NCI-H187 (cell line): ENCODE measurements at regions not wholly inside any gene's neighbourhood (a gene's known extent, or its start where the extent isn't known, plus 50 kb on each side); places are given as distances from the start of the nearest gene placed in this dataset.
"Not testable (repeated sequence)": the region's sequence is repeated elsewhere in the genome, so short reads cannot be mapped to it uniquely, and the experiment has no call there.

Experiments
- DNase-seq, 2 experiments: peaks; one replicate each; lab custom pipeline; 2025; lab: John Stamatoyannopoulos, UW

DNA sequence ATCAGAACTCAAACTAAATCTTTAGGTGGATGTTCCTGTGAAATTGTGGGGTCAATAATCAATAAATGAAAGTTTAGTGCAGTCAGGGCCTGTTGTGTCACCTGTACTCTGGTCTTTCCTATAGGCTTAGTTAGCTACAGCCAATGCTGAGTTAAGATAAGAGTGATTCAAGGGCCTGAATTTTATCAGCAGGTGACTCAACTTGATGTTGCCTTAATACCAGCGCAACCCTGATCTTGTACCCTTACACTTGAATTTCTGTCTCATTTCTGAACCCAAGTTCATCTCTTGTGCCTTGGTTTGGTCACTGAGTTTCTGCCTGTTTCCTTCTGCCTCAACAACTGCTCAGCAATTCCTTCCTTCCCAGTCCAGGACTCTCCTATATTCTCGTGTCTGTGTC, 157.0 kb upstream of the E2F7 start:
- DNase-seq, result no peak

- DNase-seq, result no peak
These were observed 155.2 kb upstream of the E2F7 start for GRCh38 chr12:77220586-77220985.

DNA sequence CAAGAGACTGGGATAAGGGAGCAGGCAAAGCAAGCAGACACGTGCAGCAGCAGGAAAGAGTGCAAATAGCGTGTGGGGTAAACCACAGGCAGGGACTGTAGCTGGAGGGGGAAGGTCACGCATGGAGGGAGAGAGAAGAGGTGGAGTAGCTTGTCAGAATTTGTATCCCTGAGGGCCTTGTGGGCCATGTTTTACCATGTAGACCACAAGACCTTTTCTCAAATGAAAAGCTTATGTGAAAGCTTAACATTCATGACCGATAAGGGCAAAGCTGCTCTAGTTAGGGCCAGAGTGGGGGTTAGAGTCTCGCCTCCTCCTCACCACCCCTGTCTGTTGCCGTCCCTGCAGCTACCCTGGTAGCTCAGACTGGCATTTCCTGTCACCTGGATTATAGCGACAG, 152.9 kb upstream of the E2F7 start:
- DNase-seq, result peak; percentile 60 to 62

- not testable (repeated sequence) for DNase-seq
These were observed 150.8 kb upstream of the E2F7 start for GRCh38 chr12:77216136-77216535.

- no peak for DNase-seq
These were observed 148.8 kb upstream of the E2F7 start for GRCh38 chr12:77214136-77214535.

- no peak for DNase-seq
These were observed 147.9 kb upstream of the E2F7 start for GRCh38 chr12:77213319-77213718.

DNA sequence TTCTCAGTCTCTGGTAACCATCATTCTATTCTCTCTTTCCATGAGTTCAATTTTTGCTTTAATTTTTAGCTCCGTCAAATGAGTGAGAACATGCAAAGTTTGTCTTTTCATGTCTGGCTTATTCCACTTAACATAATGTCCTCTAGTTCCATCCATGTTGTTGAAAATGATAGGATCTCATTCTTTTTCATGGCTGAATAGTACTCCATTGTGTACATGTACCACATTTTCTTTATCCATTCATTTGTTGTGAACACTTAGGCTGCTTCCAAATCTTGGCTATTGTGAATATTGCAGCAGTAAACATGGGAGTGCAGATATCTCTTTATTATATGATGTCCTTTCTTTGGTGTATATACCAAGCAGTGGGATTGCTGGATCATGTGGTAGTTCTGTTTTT, 145.4 kb upstream of the E2F7 start:
- no peak for DNase-seq

GRCh38 chr12:77204083-77204482, 138.7 kb upstream of the E2F7 start:
- DNase-seq, result no peak

DNA sequence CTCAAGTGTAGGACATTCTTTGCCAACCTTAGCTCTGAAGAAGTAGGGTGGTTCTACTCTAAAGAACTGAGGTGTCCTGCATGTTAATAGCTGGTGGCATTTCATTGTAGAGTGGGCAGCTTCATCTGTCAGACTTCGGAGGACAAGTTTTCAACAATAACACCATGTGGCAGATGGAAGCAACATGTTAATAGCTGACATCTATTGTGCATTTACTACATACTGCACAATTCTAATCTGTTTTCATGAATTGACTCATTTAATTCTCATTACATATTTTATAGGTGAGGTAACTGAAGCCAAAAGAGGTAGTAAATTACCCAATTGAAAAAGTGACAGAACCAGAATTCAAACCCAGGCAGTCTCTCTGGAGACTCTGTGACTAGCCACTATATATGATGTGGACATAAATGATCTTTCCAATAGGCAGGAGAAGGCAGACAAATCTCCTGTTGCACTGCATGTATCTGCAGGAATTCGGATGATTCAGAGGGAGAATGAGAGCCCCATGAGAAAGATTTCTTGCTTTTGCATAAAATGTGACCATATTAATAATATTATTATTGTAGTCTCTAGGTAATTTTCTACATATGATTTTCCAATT, 137.2 kb upstream of the E2F7 start:
- DNase-seq, result no peak

GRCh38 chr12:77189901-77190416, 124.6 kb upstream of the E2F7 start:
- DNase-seq, result no peak

GRCh38 chr12:77189458-77189857, 124.1 kb upstream of the E2F7 start:
- no peak for DNase-seq

DNA sequence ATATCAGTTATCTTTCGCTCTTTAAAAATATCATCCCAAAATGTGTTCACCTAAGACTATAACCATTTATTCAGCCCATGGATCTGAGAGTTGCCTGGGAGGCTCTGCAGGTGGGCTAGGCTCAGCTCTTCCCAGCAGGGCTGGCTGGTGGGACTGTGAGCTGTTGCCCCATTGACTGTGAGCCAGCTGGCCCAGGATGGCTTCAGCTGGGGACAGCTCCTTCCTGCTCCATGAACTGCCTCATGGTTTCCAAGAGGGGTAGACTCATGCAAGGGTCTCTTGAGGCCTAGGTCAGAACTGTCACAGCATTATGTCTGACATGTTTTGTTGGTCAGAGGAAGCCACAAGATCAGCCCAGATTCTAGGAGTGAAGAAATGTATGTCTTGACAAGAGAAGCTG, 114.1 kb upstream of the E2F7 start:
- no peak for DNase-seq

DNA sequence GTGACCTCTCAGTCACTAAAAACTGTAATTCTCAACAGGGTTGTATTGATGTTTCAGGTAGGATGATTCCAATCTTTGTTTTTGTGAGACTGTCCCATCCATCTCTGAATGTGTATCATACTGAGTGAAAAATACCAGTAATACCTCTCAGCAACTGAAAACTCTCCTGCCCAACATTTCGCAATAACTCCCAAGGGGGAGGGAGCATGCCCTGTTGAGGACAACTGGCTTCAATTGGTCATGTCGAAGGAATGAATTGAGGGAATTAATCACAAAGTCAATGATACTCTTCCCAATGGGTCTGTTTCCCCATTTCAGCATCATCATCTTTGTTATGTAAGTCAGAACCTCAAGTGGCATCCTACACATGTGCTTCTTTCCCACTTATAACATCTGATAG, 102.4 kb upstream of the E2F7 start:
- DNase-seq, result no peak

DNA sequence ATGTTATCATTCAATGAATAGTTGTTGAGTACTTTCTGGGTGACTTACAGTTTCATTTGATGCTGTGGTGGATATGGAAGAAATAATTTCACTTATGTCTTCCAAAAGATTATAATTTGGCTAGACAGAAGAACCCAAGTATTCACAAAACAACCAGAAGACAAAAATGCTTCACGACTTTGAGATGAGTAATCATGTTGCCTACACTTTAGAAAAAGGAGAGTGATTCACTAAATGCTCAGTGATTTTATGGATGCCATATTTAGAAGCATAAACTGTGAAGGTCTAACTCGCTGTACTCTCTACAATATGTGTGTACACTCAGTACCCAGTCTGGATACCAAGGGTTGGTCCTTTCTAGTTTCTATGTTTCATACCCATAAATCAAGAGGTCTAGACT, 101.3 kb upstream of the E2F7 start:
- DNase-seq, result no peak

DNA sequence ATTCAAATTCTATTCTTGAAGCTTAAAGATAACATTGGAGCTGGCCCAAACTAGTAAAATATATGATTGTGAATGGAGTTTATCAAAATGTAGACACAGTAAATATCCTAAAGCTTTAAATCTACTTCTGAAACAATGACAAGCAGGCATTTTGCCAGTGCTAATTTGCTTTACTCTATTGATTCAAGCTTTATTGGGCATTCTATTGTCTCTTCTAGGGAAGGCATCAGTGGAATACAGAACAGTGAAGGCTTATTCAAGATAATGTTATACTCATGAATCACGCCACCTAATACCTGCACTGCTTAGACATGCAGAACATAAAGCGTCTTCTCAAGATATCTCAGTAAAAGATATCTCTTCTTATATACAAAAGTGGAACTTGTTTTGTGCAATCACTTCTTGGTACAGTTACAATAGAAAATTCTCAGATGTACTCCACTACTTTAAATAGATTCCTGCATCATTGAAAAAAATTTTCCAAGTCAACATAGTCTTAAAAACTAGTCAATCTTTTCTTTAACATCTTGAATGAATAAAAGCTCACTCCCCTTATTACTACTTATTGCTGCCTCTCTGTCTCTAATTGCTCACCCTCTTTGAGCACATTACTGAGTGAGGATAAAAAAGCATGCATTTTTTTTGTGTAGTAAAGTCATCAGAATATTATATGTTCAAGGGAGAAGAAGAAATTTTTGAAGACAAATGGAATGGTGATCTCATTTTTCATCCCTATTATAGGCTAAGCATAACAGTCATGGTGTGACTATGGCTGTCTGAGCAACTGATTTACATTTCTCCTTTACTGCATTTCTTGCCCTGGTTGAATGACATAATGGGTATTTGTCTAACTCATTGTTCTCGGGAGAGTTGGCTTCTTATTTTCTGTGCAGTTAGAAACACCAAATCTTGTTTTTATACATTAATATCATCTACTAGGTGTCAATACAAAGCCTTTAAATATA, 98.0 kb upstream of the E2F7 start:
- no peak for DNase-seq

GRCh38 chr12:77161944-77162343, 96.6 kb upstream of the E2F7 start:
- no peak for DNase-seq

DNA sequence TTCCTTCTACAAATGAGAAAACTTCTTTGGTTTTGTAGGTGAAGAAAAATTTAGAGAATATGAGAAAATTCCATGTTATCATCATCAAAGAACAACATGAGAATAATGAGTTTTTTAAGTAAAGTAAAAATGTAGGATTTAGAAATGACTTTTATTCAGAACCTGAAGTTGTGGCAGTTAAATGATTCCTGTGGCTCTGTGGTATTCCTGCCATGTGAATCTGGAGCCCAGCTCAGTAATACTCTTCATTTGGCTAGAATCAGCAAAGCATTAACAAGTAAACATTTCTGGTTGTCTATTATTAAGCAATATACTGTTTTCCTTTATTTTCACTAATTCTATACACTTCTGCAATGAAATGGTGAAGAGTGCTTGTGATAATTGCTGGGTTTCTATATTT, 95.6 kb upstream of the E2F7 start:
- no peak for DNase-seq

DNA sequence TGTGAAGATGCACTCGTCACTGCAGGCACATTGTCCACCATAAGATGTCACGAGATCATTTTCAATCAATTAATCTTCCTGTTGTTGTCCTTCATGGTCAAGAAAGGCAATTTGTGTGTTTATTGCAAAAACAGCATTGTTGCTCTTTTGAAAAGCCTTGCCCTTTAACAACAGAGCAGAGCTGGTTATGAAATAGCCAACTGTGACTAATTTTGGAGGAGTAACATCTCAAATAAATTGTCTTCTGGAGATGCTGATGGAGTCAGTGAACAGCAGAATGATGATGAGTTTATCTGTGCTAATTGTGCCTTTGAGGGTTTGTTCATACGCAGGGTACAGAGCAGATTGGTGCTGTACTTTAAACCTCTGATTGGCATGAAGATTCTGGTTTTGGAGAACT, 88.3 kb upstream of the E2F7 start:
- no peak for DNase-seq

DNA sequence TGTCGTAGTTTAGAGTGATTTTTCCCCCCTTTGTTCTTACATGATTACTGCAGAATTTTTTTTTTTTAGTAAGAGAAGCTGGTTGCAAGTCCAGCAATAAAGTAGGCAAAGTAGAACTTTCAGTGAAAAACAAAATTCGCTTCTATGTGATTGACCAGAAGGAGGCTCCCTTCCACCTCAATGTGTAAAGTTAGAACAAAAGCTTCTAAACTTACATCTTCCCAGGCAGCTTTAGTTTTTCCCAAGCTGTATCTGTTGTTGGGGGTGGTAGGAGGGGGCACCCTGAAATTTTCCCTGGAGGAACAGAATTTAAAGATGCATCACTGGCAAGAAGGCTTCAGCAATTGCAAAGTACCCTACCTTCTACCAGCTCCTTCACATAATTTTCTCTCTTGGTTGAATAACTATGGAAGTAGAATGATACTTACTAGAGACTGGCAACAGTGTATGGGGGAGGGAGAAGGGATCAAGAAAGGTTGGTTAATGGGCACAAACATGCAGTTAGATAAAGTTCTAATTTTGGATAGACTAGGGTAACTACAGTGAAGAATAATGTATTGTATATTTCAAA, 87.3 kb upstream of the E2F7 start:
- DNase-seq, result no peak

DNA sequence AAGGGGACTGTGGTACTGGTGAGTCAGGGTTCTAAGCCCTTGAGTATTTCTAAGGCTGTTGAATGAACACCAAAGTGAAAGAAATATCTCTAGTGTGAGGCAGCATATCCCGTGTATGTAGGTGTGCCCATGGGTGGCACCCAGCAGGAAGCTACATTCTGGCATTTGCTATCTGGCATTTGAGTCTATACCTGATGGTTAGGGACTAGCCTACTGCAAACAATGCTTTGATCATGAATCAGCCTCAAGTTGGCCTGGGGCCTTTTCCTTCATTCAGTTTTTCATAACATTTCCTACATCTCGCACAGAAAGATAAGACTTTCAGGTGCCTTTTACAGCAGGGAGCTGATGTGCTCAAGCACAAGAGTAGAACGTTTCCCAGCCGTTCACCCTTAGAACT, 85.7 kb upstream of the E2F7 start:
- no peak for DNase-seq

DNA sequence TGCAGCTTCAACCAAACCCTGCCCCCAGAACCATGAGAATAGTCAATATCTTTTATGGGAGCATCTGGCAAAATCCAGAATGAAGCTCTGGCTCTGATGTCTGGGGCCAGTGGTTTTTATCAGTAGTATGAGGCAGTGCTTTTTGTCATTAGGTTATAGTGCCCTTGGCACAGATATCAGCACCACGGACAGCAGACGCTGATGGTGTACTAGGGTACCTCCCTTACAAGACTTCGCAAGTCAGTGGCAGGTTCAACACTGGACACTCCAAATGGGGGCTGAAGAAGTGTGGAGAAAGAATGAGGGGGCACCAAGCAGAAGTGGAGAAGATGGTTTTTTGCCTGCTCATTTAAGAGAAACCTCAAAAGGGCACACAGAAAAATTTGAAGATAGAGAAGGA, 68.2 kb upstream of the E2F7 start:
- DNase-seq, result no peak

- DNase-seq, result no peak
These were observed 66.7 kb upstream of the E2F7 start for GRCh38 chr12:77131977-77132490.

GRCh38 chr12:77130193-77130592, 64.8 kb upstream of the E2F7 start:
- DNase-seq, result no peak
